Breast epithelium (tissue), 3 donors: ENCODE measurements at regions not wholly inside any gene's neighbourhood (a gene's known extent, or its start where the extent isn't known, plus 50 kb on each side); places are given as distances from the start of the nearest gene placed in this dataset.

Experiments used
- CTCF ChIP-seq, 3 donors: fragments of 450-650 bp; IDR thresholded peaks; one replicate each; pipeline ENCODE4 v1.5.1; 2016 to 2017; ENCODE audit warnings: antibody characterized with exemption in 3 of 3, mild to moderate bottlenecking in 3 of 3, moderate library complexity in 3 of 3
- POLR2A ChIP-seq: fragments of 450-650 bp; IDR thresholded peaks from one replicate; pipeline ENCODE4 v1.6.1; 2016; ENCODE audit warnings: antibody characterized with exemption, mild to moderate bottlenecking, moderate library complexity
- POLR2AphosphoS5 ChIP-seq, 3 donors: sonication (generic); formaldehyde crosslinking; IDR thresholded peaks; one replicate each; pipeline ENCODE4 v1.6.1; 2017; ENCODE audit warnings: antibody characterized with exemption in 3 of 3

- no peak for TF ChIP-seq POLR2A
- TF ChIP-seq CTCF (IDR thresholded peaks at IDR 0.05): no peak
- TF ChIP-seq POLR2AphosphoS5 (IDR thresholded peaks at IDR 0.05): no peak
These were observed 99.1 kb downstream of the MAF start for GRCh38 chr16:79501446-79501845.
